Smooth muscle cell (in vitro differentiated cells): ENCODE measurements at regions not wholly inside any gene's neighbourhood (a gene's known extent, or its start where the extent isn't known, plus 50 kb on each side); places are given as distances from the start of the nearest gene placed in this dataset.

Source experiments
- DNase-seq: peaks from one replicate; lab custom pipeline; 2025; ENCODE audit not compliant: unreplicated experiment; lab: John Stamatoyannopoulos, UW
- H2AFZ ChIP-seq: fragments of 200-600 bp; sonication (generic); 2 replicates; pipeline ENCODE4 v1.6.0; 2016; ENCODE audit warnings: antibody characterized with exemption, low read depth, mild to moderate bottlenecking
- H3F3A ChIP-seq: fragments of 200-600 bp; sonication (generic); 2 replicates; pipeline ENCODE4 v1.6.0; 2017; ENCODE audit warnings: antibody characterized with exemption, low read depth
- H3K27ac ChIP-seq: fragments of 200-600 bp; sonication (generic); 2 replicates; pipeline ENCODE4 v1.5.1; 2016; ENCODE audit warnings: low read depth, mild to moderate bottlenecking
- H3K27me3 ChIP-seq: fragments of 200-600 bp; sonication (generic); 2 replicates; pipeline ENCODE4 v1.6.1; 2016; ENCODE audit warnings: low read depth, mild to moderate bottlenecking
- H3K36me3 ChIP-seq: fragments of 200-600 bp; sonication (generic); 2 replicates; pipeline ENCODE4 v1.5.1; 2016; ENCODE audit warnings: low read depth
- H3K4me1 ChIP-seq: fragments of 200-600 bp; sonication (generic); 2 replicates; pipeline ENCODE4 v1.5.1; 2016; ENCODE audit warnings: low read depth
- H3K4me2 ChIP-seq: fragments of 200-600 bp; sonication (generic); 2 replicates; pipeline ENCODE4 v1.6.0; 2016; ENCODE audit warnings: mild to moderate bottlenecking
- H3K4me3 ChIP-seq: fragments of 200-600 bp; sonication (generic); 2 replicates; pipeline ENCODE4 v1.5.1; 2016; ENCODE audit warnings: mild to moderate bottlenecking
- H3K79me2 ChIP-seq: fragments of 200-600 bp; sonication (generic); 2 replicates; pipeline ENCODE4 v1.6.0; 2016; ENCODE audit warnings: low read depth, mild to moderate bottlenecking
- H3K9ac ChIP-seq: fragments of 200-600 bp; sonication (generic); 2 replicates; pipeline ENCODE4 v1.6.0; 2016; ENCODE audit warnings: low read depth
- H3K9me3 ChIP-seq: fragments of 200-600 bp; sonication (generic); replicated peaks from 2 replicates; pipeline ENCODE4 v1.5.1; 2016; ENCODE audit warnings: low read depth
- H4K20me1 ChIP-seq: fragments of 200-600 bp; sonication (generic); 2 replicates; pipeline ENCODE4 v1.6.0; 2016; ENCODE audit warnings: low read depth
- WGBS: methylation state at CpG from one replicate; pipeline ENCODE4 v1.1.7; 2016; ENCODE audit warnings: low lambda C conversion rate; 5-methylcytosine and 5-hydroxymethylcytosine counted together
- TF ChIP-seq, protein P1 (sequence below): fragments of 200-600 bp; sonication (generic); IDR thresholded peaks from 2 replicates; pipeline ENCODE4 v1.5.1; 2017; ENCODE audit warnings: borderline replicate concordance, mild to moderate bottlenecking, antibody characterized with exemption; ENCODE audit not compliant: insufficient read depth, poor library complexity, severe bottlenecking

DNA sequence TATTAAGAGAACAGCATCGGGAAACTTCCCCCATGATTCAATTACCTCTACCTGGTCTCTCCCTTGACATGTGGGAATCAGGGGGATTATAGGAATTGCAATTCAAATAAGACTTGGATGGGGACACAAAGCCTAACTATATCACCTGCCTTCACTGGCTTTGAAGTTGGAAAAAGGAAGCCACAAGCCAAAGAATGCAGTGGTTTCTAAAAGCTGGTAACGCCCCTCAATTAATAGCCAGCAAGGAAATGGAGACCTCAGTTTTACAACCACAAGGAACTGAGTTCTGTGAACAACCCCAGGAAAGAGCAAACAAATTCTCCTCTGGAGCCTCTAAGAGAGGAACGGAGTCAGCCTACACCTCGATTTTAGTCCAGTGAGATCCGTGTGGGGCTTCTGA is 244.1 kb downstream of the TFAP2A start:
- no peak overlapping the region for H3K9ac ChIP-seq
- no peaks in the 10 kb centered on the region for H3K27me3 ChIP-seq
- H3K4me3 ChIP-seq: no peak overlapping the region
- H3K4me2 ChIP-seq: no peak overlapping the region
- WGBS: 86% methylated on average over 5 of the region's 5 CpGs
- DNase-seq: no peak
- no peak overlapping the region for H3K27ac ChIP-seq
- H2AFZ ChIP-seq: no peak overlapping the region
- peaks cover 5% of the 10 kb centered on the region for H3K4me1 ChIP-seq
- H3K79me2 ChIP-seq: no peaks in the 10 kb centered on the region
- no peaks in the 10 kb centered on the region for H3F3A ChIP-seq
- no peaks in the 10 kb centered on the region for H4K20me1 ChIP-seq
- no peaks in the 10 kb centered on the region for H3K36me3 ChIP-seq
- TF ChIP-seq, protein P1, sequence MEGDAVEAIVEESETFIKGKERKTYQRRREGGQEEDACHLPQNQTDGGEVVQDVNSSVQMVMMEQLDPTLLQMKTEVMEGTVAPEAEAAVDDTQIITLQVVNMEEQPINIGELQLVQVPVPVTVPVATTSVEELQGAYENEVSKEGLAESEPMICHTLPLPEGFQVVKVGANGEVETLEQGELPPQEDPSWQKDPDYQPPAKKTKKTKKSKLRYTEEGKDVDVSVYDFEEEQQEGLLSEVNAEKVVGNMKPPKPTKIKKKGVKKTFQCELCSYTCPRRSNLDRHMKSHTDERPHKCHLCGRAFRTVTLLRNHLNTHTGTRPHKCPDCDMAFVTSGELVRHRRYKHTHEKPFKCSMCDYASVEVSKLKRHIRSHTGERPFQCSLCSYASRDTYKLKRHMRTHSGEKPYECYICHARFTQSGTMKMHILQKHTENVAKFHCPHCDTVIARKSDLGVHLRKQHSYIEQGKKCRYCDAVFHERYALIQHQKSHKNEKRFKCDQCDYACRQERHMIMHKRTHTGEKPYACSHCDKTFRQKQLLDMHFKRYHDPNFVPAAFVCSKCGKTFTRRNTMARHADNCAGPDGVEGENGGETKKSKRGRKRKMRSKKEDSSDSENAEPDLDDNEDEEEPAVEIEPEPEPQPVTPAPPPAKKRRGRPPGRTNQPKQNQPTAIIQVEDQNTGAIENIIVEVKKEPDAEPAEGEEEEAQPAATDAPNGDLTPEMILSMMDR: no peak
- no peaks in the 10 kb centered on the region for H3K9me3 ChIP-seq

DNA sequence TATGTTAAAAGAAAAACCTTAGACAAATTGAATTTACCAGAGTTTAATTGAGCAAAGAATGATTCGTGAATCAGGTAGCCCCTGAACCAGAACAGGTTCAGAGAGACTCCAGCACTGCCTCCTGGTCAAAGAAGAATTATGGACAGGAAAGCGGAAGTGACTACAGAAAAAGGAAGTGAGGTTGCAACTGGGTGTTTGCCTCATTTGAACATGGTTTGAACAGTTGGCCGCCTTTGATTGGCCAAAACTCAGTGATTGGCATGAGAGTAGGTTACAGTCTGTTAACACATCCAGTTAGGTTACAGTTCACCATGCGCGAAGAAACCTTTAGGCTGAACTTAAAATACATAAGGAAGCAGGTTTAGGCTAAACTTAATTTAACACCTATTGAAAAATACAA is 248.8 kb downstream of the TFAP2A start:
- H3K4me1 ChIP-seq: no peaks in the 10 kb centered on the region
- H3K27me3 ChIP-seq: no peaks in the 10 kb centered on the region
- no peak overlapping the region for H2AFZ ChIP-seq
- TF ChIP-seq, protein P1: no peak
- no peak overlapping the region for H3K4me2 ChIP-seq
- H3K9me3 ChIP-seq: no peaks in the 10 kb centered on the region
- H3F3A ChIP-seq: no peaks in the 10 kb centered on the region
- H4K20me1 ChIP-seq: no peaks in the 10 kb centered on the region
- WGBS: 98% methylated on average over 5 of the region's 5 CpGs
- no peak overlapping the region for H3K27ac ChIP-seq
- H3K79me2 ChIP-seq: no peaks in the 10 kb centered on the region
- H3K36me3 ChIP-seq: no peaks in the 10 kb centered on the region
- DNase-seq: no peak
- no peak overlapping the region for H3K4me3 ChIP-seq
- H3K9ac ChIP-seq: no peak overlapping the region

DNA sequence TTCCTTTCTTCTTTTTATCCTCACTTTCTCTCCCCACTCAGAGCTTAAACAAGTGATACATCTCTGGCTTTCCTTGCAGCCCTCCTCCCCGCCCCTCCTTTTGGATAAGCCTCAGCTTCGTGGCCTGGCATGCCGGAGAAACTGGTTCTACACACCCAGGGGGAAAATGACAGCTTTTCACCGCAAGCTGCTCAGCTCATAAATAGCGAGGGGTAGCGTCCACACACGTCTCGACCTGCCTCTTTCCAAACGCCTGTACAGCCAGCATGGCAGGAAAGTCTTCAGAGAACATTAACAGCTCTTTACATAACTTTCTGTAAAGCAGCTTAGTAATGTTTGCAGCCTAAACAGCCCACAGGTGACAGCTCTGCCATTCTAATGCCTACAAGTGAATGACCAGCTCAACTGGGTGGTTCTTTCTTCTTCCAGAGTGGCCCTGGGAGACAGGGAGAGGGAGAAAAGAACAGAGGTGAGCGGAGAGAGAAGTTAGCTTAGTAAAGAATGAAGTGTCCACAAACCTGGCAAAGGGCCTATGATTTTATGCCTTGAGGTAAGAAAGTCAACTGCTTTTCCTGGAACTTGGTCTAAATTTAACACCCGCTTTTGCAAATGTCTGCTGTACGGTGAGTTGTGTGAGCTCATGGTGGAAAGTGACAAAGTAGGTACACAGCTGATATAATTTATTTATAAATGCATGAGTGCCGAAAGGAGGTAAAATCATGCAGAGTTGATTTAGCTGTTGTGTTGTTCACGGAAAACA is 251.5 kb downstream of the TFAP2A start:
- TF ChIP-seq, protein P1: no peak
- no peaks in the 10 kb centered on the region for H3K27me3 ChIP-seq
- no peaks in the 10 kb centered on the region for H3K36me3 ChIP-seq
- WGBS: 62% methylated on average over 14 of the region's 14 CpGs
- no peak overlapping the region for H2AFZ ChIP-seq
- no peak for DNase-seq
- H3K9ac ChIP-seq: no peak overlapping the region
- no peaks in the 10 kb centered on the region for H3K9me3 ChIP-seq
- peak overlapping the region; percentile 13 for H3K4me2 ChIP-seq
- no peak overlapping the region for H3K4me3 ChIP-seq
- H3F3A ChIP-seq: no peaks in the 10 kb centered on the region
- H3K27ac ChIP-seq: peak overlapping the region; percentile 69
- no peaks in the 10 kb centered on the region for H4K20me1 ChIP-seq
- H3K79me2 ChIP-seq: no peaks in the 10 kb centered on the region
- H3K4me1 ChIP-seq: no peaks in the 10 kb centered on the region

DNA sequence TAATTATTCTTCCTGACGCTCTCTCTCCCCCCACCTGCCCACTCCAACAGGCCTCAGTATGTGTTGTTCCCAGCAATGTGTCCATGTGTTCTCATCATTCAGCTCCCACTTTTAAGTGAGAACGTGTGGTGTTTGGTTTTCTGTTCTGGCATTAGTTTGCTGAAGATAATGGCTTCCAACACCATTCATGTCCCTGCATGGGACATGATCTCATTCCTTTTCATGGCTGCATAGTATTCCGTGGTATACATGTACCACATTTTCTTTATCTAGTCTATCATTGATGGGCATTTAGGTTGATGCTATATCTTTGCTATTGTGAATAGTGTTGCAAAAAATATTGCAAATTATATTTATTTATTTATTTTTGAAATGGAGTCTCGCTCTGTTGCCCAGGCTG is 258.0 kb downstream of the TFAP2A start:
- Histone ChIP-seq H3K4me1 (no peaks in the 10 kb centered on the region), H3K79me2 (no peaks in the 10 kb centered on the region), H3K4me3 (no peak overlapping the region), H3K9me3 (no peaks in the 10 kb centered on the region), H3K27me3 (no peaks in the 10 kb centered on the region), H3F3A (no peaks in the 10 kb centered on the region), H2AFZ (no peak overlapping the region), H3K4me2 (no peak overlapping the region), H3K27ac (no peak overlapping the region), H3K36me3 (no peaks in the 10 kb centered on the region), H4K20me1 (no peaks in the 10 kb centered on the region), H3K9ac (no peak overlapping the region)
- 94% methylated on average over 4 of the region's 4 CpGs for WGBS
- TF ChIP-seq, protein P1: no peak
- DNase-seq: no peak
